ENCODE measurements at regions not wholly inside any gene's neighbourhood (a gene's known extent, or its start where the extent isn't known, plus 50 kb on each side); places are given as distances from the start of the nearest gene placed in this dataset.

GRCh38 chr4:43402393-43402792, 509.9 kb downstream of the GRXCR1 start (continued):
- TF ChIP-seq ZNF543 (CRISPR knock-in tag; IDR thresholded peaks at IDR 0.05) (no peak), ZNF33A (CRISPR knock-in tag; IDR thresholded peaks at IDR 0.05; ENCODE audit: borderline replicate concordance) (no peak), FOXA1 (IDR thresholded peaks at IDR 0.05) (no peak), FOXA1 (CRISPR knock-in tag; IDR thresholded peaks at IDR 0.05) (no peak), SRY (CRISPR knock-in tag; IDR thresholded peaks at IDR 0.05) (no peak), MBNL3 (CRISPR knock-in tag; conservative IDR thresholded peaks at IDR 0.05) (no peak), AKNA (CRISPR knock-in tag; IDR thresholded peaks at IDR 0.05; ENCODE audit: borderline replicate concordance) (no peak), IRF1 (CRISPR knock-in tag; IDR thresholded peaks at IDR 0.05; ENCODE audit: low read depth) (no peak)

- in situ Hi-C loops (cut with HindIII; ENCODE audit: extremely low pct_ligation_motif_present, low pct_unique_long_range_greater_than_20kb), result no loop called here
- POLR2A ChIA-PET, result no interaction called here
- Histone ChIP-seq H3K27ac (ENCODE audit: extremely low read length, insufficient read depth, low read length) (no peak overlapping the region), H3K36me3 (replicated peaks in 1 of 2; ENCODE audit: control insufficient read depth in 1 of 2, insufficient read depth in 2 of 2, low read length in 2 of 2) (no peaks in the 10 kb centered on the region), H3K4me2 (ENCODE audit: low read depth, low read length) (no peak overlapping the region), H4K20me1 (ENCODE audit: insufficient read depth, low read length) (no peaks in the 10 kb centered on the region), H3K9me3 (ENCODE audit: low read length) (peaks cover 55% of the 10 kb centered on the region), H3K27me3 (ENCODE audit: control insufficient read depth in 1 of 2, insufficient read depth in 2 of 2, low read length in 2 of 2) (no peaks in the 10 kb centered on the region), H3K79me2 (ENCODE audit: insufficient read depth, low read length) (no peaks in the 10 kb centered on the region), H3K4me3 (replicated peaks in 1 of 3; ENCODE audit: insufficient read depth in 1 of 3, low read depth in 2 of 3, low read length in 3 of 3) (no peak overlapping the region), H3K9ac (ENCODE audit: insufficient read depth, low read depth, low read length) (no peak overlapping the region), H3K4me1 (ENCODE audit: insufficient read depth, low read length) (no peaks in the 10 kb centered on the region), H2AFZ (ENCODE audit: low read length) (no peak overlapping the region)
- no TSS peak for BruUV-seq (replicated peaks)
- ATAC-seq (no peak), DNase-seq (ENCODE audit: low spot score) (no peak), FAIRE-seq (no peak)
- WGBS (ENCODE audit: low lambda C conversion rate), result 39% methylated on average over 9 of the region's 9 CpGs
- intact Hi-C loops (cut with micrococcal nuclease; ENCODE audit: unreplicated experiment), result no loop called here
- CTCF ChIA-PET (ENCODE audit: low intra/inter-chr PET ratio, low total read pairs), result no interaction called here
- TF ChIP-seq ZNF407 (CRISPR knock-in tag; IDR thresholded peaks at IDR 0.05; ENCODE audit: not compliant biosample characterization) (no peak), ZNF20 (CRISPR knock-in tag; IDR thresholded peaks at IDR 0.05) (no peak)
These were observed 518.1 kb downstream of the GRXCR1 start for GRCh38 chr4:43410636-43411035.

All from HepG2 (cell line).